GM21825 (cell line): ENCODE measurements at regions not wholly inside any gene's neighbourhood (a gene's known extent, or its start where the extent isn't known, plus 50 kb on each side); places are given as distances from the start of the nearest gene placed in this dataset.
"Not testable (repeated sequence)": the region's sequence is repeated elsewhere in the genome, so short reads cannot be mapped to it uniquely, and the experiment has no call there.

Source experiments
- ATAC-seq: cut with Tn5 transposase; IDR thresholded peaks from one replicate; pipeline ENCODE4 v1.9.1; 2021; ENCODE audit warnings: mild to moderate bottlenecking, moderate library complexity; ENCODE audit not compliant: unreplicated experiment

GRCh38 chr7:80082213-80082612 is 52.4 kb upstream of the GNAI1 start:
- ATAC-seq: no peak

DNA sequence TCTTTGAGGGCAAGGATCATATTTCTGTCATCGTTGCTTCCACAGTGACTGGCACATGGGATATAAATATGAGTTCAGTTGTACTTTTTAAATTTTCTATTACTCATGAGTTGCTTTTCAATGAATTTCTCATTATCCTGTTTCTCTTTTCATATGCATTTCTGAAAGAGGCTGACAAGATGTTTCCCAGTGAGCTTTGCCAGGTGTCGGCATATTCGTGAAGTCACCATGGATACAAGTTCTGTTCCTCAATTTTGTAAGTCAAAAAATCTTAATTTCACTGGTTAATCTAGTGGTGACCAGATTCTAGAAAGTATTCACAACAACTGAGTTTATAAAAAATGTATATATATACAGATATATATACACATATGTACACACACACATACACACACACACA is 55.7 kb upstream of the GNAI1 start:
- ATAC-seq: no peak

DNA sequence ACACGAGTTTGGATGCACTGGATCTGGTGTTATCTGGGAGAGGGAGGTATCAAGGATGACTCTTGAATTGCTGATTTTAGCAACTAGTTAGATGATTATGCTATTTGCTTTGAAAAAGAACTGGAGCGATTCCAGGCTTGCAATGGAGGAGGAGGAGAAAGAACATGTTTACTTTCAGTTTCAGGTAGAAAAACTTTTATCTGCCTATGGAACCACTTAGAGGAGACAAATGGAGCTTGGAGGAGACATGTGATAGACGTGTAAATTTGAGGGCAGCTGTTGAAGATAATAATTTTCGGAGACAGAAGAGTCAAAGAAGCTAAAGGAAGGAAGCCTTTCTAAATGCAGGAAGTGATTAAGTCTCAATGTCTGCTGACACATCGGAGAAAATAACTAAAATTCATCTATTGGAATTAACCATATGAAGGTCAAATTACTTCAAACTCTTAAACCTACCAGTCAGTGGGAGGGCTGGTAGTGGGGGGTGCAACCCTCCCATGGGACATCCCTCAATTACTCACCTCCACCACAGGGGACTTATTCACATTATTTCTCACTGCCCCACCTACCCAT is 56.4 kb upstream of the GNAI1 start:
- no peak for ATAC-seq

DNA sequence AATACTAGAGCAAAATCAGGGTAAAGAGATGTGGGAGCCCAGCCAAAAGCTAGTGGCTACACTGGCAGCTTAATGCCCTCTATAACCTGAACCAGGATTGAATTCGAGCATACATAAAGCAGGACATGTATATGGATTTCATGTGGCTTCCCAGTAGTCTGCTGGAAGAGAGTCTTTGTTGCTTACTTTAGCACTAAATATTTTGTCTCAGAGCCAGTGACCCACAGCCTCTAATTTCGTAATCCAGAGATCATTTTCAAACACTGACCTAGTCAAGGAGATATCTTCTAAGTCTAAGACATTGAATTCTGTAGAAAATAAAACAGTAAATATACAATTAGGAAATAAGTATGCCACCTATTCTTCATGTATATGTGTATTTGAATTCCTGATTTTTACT is 64.2 kb upstream of the GNAI1 start:
- ATAC-seq: no peak

DNA sequence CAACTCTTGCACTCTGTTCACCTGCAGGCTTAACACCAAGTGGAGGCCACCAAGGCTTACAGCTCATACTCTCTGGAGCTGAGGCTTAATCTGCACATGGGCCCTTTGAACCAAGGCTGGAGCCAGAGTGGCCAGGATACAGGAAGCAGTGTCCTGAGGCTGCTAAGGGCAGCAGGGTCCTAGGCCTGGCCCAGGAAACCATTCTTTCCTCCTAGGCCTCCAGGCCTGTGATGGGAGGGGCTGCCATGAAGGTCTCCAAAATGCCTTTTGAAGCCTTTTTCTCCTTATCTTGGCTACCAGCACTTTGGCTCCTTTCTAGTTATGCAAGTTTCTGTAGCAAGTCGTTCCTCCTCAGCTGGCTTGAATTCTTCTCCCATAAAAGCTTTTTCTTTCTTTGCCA is 68.0 kb upstream of the GNAI1 start:
- ATAC-seq: no peak

DNA sequence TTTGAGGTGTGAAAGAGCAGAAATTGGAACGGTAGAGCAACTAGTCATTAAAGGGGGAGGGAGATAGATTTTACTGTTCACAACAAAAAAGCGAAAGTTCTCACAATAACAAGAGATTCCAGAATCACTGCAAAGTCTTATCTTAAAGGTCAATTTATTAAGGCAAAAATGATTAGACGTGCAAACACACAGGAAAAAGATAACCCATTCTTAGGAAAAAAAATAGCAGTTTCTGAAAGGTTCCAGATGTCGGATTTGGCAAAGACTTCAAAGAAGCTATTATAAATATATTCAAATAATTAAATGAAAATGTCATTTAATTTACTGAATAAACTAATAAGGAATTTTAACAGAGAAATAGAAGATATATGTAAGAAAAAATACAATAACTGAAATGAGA is 70.8 kb upstream of the GNAI1 start:
- no peak for ATAC-seq

- no peak for ATAC-seq
Measured at GRCh38 chr7:80060218-80060806, 74.3 kb upstream of the GNAI1 start.

- no peak for ATAC-seq
Measured at GRCh38 chr7:80057488-80057887, 77.1 kb upstream of the GNAI1 start.

GRCh38 chr7:80054356-80054755 is 80.3 kb upstream of the GNAI1 start:
- ATAC-seq: no peak

DNA sequence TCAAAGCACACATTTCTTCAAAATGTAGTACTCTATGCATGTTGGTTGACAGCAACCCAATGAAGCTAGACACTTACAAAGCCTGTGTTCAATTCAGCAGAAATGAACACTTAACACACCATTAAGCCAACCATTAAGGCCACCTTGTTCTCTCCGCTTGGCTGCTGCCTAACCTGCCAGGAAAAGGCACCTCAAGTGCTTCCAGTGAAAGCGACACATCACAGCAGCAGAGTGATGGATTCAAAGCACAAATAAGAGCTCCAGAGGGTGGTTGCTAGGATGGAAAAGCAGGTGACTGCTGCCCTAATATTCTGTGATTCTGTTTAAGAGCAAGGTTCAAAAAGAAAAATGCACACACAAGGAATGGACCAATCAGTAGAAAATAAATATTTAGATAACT is 81.5 kb upstream of the GNAI1 start:
- no peak for ATAC-seq

DNA sequence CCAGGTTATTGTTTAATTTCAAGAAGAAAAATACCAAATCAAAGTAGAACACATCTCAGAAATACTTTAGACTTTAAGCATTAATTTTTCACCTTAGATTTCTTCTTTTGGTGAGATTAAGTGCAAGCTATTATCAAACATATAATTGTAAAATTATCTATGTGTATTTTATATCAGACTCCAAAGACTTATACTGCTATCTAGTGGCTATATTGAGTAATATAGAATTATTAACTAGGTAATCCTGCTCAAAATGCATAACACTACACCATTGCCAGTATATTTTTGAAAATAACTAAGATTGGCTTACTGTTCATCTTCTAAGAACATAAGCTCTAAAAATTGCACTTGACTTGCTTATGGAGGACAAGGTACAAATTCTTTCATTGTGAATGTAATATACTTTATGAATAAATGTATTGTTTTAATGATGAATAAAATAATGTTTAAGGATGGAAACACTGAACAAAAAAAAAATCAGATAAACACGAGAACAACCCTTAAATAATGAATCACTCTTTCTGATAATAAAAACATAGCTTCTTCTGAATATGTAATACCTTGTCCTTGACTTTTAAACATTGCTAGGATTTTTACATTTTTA is 86.7 kb upstream of the GNAI1 start:
- no peak for ATAC-seq

DNA sequence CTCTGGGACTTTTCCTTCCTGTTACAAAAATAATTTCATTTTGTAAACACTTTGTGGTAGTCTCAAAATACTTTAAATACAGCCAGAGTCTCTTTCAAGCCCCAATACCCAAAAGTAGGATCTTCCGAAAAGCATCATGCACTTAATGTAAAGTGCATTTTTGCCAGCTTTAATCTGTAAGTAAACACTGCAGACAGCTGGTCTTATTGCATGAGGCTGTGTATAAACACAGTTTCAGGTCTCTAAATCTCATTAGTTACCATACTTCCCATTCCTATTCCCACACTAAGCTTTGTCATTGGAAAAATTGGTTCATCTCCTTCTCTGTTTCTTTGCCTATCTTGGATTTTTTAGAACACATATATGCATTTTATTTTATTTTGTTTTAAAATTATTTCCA is 87.6 kb upstream of the GNAI1 start:
- ATAC-seq: no peak

DNA sequence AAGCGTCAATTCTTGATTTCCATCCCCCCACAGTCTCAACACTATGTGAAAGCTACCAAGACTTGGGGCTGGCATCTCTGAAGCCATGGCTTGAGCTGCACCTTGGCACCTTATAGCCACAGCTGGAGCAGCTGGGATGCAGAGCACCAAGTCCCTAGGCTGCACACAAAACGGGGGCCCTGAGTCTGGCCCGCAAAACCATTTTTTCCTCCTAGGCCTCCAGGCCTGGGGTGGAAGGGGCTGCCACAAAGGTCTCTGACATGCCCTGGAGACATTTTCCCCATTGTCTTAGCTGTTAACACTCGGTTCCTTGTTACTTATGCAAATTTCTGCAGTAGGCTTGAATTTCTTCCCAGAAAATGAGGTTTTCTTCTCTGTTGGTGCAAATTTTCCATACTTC is 89.8 kb upstream of the GNAI1 start:
- ATAC-seq: no peak

DNA sequence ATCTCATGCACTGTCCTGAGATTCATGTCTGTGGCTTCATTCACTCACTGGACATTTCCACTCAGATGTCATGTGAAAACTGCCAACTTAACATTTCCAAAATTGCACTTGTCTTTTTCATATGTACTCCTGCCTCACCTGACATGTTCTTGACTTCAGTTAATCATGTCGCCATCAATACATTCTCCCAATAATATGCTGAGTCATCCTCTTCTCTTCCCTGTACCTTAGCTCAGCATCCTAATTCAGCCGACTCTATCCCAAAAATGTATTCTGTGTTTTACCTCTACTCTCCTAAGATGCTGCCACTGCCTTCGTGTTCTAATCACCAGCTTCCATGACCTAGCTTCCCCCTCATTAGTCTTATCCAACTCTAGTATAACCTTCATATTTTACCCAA is 93.9 kb upstream of the GNAI1 start:
- no peak for ATAC-seq

DNA sequence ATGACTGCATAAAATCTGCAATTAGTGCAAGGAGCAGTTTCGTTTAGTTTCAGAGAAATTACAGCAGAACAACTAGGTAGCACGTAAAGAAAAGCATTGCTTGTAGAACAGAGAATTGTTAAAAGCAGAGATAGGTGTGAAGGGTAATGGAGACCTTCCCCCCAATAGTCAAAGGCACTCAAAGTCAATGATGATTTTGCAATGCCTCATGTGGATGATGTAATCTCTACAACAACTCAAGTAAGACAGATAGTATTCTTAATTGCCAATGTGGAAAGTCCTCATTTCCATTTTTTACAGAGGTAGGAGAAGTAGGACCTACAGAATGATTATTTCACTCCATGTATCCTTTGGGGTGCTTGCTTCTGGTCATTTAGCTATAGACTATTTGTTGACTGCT is 94.3 kb upstream of the GNAI1 start:
- no peak for ATAC-seq

DNA sequence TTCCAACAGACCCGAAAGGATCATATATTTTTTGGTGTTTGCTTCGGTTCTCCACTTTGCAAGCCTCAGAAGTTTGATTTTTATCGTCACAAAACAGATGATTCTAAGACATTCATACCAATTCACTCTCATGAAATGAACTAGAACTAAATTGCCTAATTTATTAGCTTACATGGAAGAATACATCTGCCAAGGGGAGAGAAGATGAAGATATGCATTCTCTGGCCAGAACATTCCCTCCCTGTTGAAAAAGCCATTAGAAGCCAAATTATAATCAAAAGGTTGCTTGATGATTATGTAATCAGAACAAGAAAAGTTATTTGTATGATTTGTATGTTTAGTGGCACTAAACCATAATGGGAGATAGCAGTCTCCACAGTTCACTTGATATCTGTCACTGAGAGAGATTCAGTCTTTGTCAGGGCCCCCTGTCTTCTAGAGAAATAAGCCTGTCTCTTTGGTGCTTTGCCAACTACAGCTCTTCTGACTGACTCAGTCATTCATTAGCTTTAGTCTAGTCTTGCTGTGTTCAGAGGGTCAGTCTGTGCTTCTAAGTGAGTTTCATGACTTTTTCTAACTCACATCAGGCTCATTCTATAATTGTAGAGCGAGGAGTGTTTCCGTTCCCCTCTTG is 95.3 kb upstream of the GNAI1 start:
- no peak for ATAC-seq

DNA sequence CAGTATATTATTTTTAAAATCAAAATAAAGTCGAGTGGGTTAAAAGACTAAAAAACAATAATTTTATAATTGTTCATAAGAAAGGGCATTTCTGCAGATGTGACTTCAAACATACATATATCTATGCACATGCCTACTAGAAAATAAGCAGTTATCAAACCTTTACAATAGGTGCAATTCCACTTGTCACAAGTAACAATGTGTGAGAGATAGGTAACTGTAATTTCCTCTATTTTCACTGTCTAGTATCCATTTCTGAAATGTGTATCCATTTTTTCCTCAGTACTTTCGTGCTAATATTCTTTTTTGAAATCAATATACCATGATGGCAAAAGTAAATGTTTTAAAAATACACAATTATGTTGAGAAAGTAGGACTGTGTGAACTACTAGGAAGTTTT is 96.9 kb upstream of the GNAI1 start:
- no peak for ATAC-seq

- ATAC-seq: no peak
Measured at GRCh38 chr7:80036107-80036506, 98.5 kb upstream of the GNAI1 start.

GRCh38 chr7:80028717-80029116 is 105.9 kb upstream of the GNAI1 start:
- ATAC-seq: no peak

DNA sequence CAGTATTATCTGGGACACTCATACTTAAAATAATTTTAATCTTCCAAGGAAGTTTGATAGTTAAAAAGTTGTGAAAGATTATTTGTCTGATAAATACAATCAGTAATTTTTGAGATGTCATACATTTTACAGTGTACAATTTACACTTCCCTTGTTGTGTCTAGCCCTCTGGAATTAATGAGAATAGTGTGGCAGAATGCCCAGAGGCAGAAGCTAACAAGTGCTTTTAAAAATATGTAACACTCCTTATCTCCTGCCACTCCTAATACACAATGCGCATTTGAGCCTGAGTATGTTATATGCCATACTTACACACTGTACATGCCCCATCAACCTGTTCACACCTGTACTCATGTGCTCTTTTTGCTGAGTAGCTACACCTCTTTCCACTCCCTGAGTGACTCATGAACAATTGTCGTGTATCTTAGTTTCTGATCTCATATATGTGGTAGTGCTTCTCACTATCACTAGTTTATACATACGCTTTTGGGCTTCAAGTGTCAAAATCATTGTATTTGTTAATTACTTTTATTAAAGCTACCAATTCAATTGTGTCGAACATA is 106.9 kb upstream of the GNAI1 start:
- no peak for ATAC-seq

- no peak for ATAC-seq
Measured at GRCh38 chr7:80026766-80027165, 107.9 kb upstream of the GNAI1 start.

DNA sequence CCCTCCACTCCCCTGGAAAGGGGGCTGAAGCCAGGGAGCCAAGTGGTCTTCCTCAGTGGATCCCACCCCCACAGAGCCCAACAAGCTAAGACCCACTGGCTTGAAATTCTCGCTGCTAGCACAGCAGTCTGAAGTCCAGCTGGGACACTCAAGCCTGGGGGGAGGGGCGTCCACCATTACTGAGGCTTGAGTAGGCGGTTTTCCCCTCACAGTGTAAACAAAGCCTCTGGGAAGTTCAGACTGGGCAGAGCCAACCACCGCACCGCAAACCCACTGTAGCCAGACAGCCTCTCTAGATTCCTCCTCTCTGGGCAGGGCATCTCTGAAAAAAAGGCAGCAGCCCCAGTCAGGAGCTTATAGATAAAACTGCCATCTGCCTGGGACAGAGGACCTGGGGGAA is 114.4 kb upstream of the GNAI1 start:
- not testable (repeated sequence) for ATAC-seq
